ENCODE measurements at regions not wholly inside any gene's neighbourhood (a gene's known extent, or its start where the extent isn't known, plus 50 kb on each side); places are given as distances from the start of the nearest gene placed in this dataset.

GRCh38 chr3:152011812-152012735, 138.6 kb downstream of the SUCNR1 start:
- peak; percentile 65 for ATAC-seq (ENCODE audit: insufficient number of reproducible peaks, low FRiP score, low read depth)

GRCh38 chr3:152019508-152019907, 146.1 kb downstream of the SUCNR1 start:
- ATAC-seq (ENCODE audit: insufficient number of reproducible peaks, low FRiP score, low read depth) (no peak), DNase-seq (ENCODE audit: low spot score) (no peak)
- H3K4me3 ChIP-seq, result no peak overlapping the region
- H3K9me3 ChIP-seq, result no peaks in the 10 kb centered on the region
- peaks cover 5 to 26% of the 10 kb centered on the region in 2 donors for H3K4me1 ChIP-seq (ENCODE audit: control insufficient read depth in 1 of 2, low read depth in 2 of 2)
- H3K27me3 ChIP-seq (replicated peaks; ENCODE audit: insufficient read depth), result no peaks in the 10 kb centered on the region
- TF ChIP-seq CTCF (IDR thresholded peaks at IDR 0.05), result no peak
- H3K36me3 ChIP-seq, result no peaks in the 10 kb centered on the region
- no peak overlapping the region for H3K27ac ChIP-seq

More at GRCh38 chr3:152011812-152012735, 138.6 kb downstream of the SUCNR1 start:
- Histone ChIP-seq H3K27me3 (replicated peaks; ENCODE audit: insufficient read depth) (no peaks in the 10 kb centered on the region), H3K9me3 (no peaks in the 10 kb centered on the region), H3K27ac (peak overlapping the region in 1 of 2 donors; percentile 38), H3K4me3 (no peak overlapping the region), H3K4me1 (ENCODE audit: control insufficient read depth in 1 of 2, low read depth in 2 of 2) (peaks cover 11 to 12% of the 10 kb centered on the region in 2 donors), H3K36me3 (no peaks in the 10 kb centered on the region)
- no peak for DNase-seq (ENCODE audit: low spot score)
- no peak for TF ChIP-seq CTCF (IDR thresholded peaks at IDR 0.05)

GRCh38 chr3:152021951-152022461, 148.6 kb downstream of the SUCNR1 start:
- ATAC-seq (ENCODE audit: insufficient number of reproducible peaks, low FRiP score, low read depth) (peak; percentile 34), DNase-seq (ENCODE audit: low spot score) (no peak)
- peak overlapping the region in 1 of 2 donors; percentile 50 for H3K27ac ChIP-seq
- no peak overlapping the region for H3K4me3 ChIP-seq
- no peak for TF ChIP-seq CTCF (IDR thresholded peaks at IDR 0.05)
- H3K27me3 ChIP-seq (replicated peaks; ENCODE audit: insufficient read depth), result no peaks in the 10 kb centered on the region
- peaks cover 12 to 38% of the 10 kb centered on the region in 2 donors for H3K4me1 ChIP-seq (ENCODE audit: control insufficient read depth in 1 of 2, low read depth in 2 of 2)
- no peaks in the 10 kb centered on the region for H3K9me3 ChIP-seq
- no peaks in the 10 kb centered on the region for H3K36me3 ChIP-seq

- Histone ChIP-seq H3K4me3 (no peak overlapping the region), H3K36me3 (no peaks in the 10 kb centered on the region), H3K4me1 (ENCODE audit: control insufficient read depth in 1 of 2, low read depth in 2 of 2) (peaks cover 19 to 36% of the 10 kb centered on the region in 2 donors), H3K9me3 (no peaks in the 10 kb centered on the region), H3K27me3 (replicated peaks; ENCODE audit: insufficient read depth) (no peaks in the 10 kb centered on the region), H3K27ac (no peak overlapping the region)
- TF ChIP-seq CTCF (IDR thresholded peaks at IDR 0.05), result peak; percentile 25
- ATAC-seq (ENCODE audit: insufficient number of reproducible peaks, low FRiP score, low read depth), result no peak
- DNase-seq (ENCODE audit: low spot score), result no peak
Measured at GRCh38 chr3:152026033-152026556, 152.7 kb downstream of the SUCNR1 start.

GRCh38 chr3:152030320-152030719, 156.9 kb downstream of the SUCNR1 start:
- DNase-seq (ENCODE audit: low spot score) (no peak), ATAC-seq (ENCODE audit: insufficient number of reproducible peaks, low FRiP score, low read depth) (no peak)
- H3K9me3 ChIP-seq, result no peaks in the 10 kb centered on the region
- H3K4me1 ChIP-seq (ENCODE audit: control insufficient read depth in 1 of 2, low read depth in 2 of 2), result peaks cover 14 to 30% of the 10 kb centered on the region in 2 donors
- no peaks in the 10 kb centered on the region for H3K36me3 ChIP-seq
- no peak for TF ChIP-seq CTCF (IDR thresholded peaks at IDR 0.05)
- no peak overlapping the region for H3K27ac ChIP-seq
- no peaks in the 10 kb centered on the region for H3K27me3 ChIP-seq (replicated peaks; ENCODE audit: insufficient read depth)
- no peak overlapping the region for H3K4me3 ChIP-seq
